Chondrocyte (in vitro differentiated cells): ENCODE measurements at regions not wholly inside any gene's neighbourhood (a gene's known extent, or its start where the extent isn't known, plus 50 kb on each side); places are given as distances from the start of the nearest gene placed in this dataset.

Experiments
- DNase-seq: peaks from one replicate; pipeline ENCODE4 v3.0.0; 2021; ENCODE audit warnings: mixed read lengths, low spot score
- H3K27ac Mint-ChIP-seq: one replicate; pipeline ENCODE4 v1.8.0; 2021; ENCODE audit warnings: mild to moderate bottlenecking, moderate library complexity, mixed read lengths; ENCODE audit not compliant: unreplicated experiment
- H3K27me3 Mint-ChIP-seq: 2 replicates; pipeline ENCODE4 v1.8.0; 2021; ENCODE audit warnings: low read depth, mixed read lengths
- H3K36me3 Mint-ChIP-seq: 2 replicates; pipeline ENCODE4 v1.8.0; 2021; ENCODE audit warnings: low read depth, mixed read lengths
- H3K4me1 Mint-ChIP-seq: 2 replicates; pipeline ENCODE4 v1.8.0; 2021; ENCODE audit warnings: low read depth, mild to moderate bottlenecking, mixed read lengths
- H3K4me3 Mint-ChIP-seq: one replicate; pipeline ENCODE4 v1.8.0; 2021; ENCODE audit warnings: mild to moderate bottlenecking, moderate library complexity, mixed read lengths; ENCODE audit not compliant: unreplicated experiment
- H3K9me3 Mint-ChIP-seq: 2 replicates; pipeline ENCODE4 v1.8.0; 2021; ENCODE audit warnings: low read depth, mixed read lengths
- CTCF ChIP-seq: fragments of 200-600 bp; sonication (generic); IDR thresholded peaks from 2 replicates; pipeline ENCODE4 v1.5.0; 2021; ENCODE audit warnings: antibody characterized with exemption, mild to moderate bottlenecking, moderate library complexity

DNA sequence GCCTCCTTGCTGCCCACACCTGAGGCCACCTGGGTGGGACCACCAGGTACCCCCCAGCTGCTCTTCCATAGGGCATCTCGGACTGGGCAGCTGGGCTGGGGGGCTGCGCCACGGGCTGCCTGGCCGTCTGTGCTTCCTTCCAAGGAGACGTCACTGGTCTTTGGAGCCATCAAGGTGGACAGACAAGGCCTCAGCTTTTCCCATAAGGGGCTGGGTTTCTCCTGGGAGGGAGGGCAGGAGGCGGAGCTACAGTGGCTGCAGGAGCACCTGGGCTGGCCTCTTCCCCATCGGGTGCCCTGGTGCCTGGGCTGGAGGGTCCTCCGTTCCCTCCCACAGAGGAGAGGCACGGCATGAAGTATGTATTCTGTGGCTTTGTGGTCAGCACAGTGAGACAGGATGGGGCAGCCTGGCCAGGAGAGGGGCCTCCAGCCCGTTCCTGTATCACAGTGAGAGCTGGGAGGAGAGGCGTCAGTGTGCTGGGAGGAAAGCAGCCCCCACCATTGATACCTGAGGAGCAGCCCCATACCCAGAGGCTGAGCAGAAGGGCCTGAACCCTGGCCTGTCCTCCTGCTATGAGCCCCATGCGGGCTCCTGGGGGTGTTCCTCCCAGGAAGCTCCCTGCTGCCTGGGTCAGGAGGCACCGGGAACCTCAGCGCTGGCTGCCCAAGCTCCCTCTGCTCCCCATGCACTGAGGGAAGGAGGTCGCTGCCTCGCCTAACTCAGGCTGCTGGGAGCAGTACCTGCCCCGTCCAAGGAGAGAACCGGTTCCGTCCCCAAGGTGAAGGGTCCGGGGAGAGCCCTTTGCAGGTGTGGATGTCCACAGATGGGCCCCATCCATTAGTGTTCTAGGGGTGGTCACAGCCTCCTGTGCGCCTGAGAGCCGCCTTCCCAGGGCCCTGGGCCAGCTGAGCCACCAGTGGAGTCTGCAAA, 1075.0 kb downstream of the BRD1 start:
- no peak overlapping the region for H3K27ac Mint-ChIP-seq
- H3K9me3 Mint-ChIP-seq: no peaks in the 10 kb centered on the region
- no peaks in the 10 kb centered on the region for H3K4me1 Mint-ChIP-seq
- peak; percentile 87 for DNase-seq
- TF ChIP-seq CTCF: no peak
- H3K36me3 Mint-ChIP-seq: no peaks in the 10 kb centered on the region
- no peaks in the 10 kb centered on the region for H3K27me3 Mint-ChIP-seq
- H3K4me3 Mint-ChIP-seq: no peak overlapping the region

DNA sequence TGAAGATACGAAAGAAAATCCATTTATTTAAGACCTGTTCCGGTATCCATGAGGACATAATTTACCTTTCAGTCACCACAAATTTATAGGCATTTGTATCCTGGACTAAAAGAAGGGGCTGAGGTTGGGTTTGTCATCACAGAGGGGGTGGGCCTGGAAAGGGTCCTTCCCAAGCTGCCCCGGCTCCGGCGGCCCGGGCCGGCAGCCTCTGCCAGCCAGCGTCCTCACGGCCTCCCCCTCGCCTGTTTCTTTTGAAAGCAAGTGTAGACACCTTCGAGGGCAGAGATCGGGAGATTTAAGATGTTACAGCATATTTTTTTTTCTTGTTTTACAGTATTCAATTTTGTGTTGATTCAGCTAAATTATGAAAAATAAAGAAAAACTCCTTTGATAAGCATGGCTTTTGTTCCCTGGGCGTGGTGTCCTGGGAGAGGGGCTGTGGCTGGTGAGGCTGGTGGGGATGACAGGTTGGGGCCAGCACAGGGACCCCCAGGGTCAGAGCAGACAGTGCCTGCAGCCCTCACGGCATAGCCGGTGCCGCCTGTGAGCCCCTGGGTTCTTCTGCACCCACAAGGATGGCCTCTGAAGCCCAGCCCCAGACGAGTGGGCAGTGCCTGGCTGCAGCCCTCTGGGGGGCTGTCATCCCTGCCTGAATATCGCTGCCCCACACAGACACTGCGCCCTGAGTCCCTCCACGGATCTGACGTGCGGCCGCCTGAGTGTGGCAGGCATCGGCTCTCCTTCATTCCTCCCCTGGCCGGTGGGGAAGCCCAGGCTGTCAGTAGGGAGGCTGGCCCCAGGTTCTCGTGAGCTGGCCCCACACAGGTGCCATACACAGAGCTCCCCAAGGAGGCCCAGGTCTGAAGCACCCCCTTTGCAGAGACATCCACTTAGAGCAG, 1075.9 kb downstream of the BRD1 start:
- Mint-ChIP-seq H3K4me3 (no peak overlapping the region), H3K9me3 (no peaks in the 10 kb centered on the region), H3K36me3 (no peaks in the 10 kb centered on the region), H3K4me1 (no peaks in the 10 kb centered on the region), H3K27ac (no peak overlapping the region), H3K27me3 (no peaks in the 10 kb centered on the region)
- no peak for TF ChIP-seq CTCF
- peak; percentile 83 for DNase-seq

DNA sequence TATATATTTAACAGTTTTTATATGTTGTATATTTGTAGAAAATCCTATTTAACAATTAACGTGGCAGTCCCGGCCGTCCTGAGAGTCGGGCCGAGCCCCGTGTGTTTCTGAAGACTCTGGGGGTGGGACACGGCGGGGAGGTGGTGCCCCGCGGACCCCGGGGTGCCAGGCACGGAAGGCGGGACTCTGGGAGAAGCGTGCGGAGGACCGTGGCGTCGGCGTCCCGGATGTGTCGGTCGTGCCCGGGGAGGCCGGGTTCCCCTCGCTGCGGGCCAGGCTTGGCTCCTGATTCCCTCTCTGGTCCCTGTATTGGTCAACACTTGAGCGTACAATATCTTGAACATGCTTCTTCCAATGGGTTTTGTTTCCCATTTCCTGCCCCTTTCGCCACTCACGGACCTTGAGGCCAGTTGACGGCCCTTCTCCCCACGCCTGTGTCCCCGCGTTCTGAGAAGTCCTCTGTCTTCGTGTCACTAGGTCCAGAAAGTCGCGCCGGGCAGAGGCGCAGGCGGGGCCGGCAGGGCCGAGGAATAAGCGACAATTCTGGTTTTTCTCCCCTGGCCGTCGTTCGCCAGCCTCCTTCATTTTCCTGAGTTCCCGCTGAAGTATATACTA, 1076.7 kb downstream of the BRD1 start:
- H3K4me1 Mint-ChIP-seq: no peaks in the 10 kb centered on the region
- peak; percentile 88 for DNase-seq
- H3K36me3 Mint-ChIP-seq: no peaks in the 10 kb centered on the region
- H3K27me3 Mint-ChIP-seq: no peaks in the 10 kb centered on the region
- no peak overlapping the region for H3K4me3 Mint-ChIP-seq
- TF ChIP-seq CTCF: no peak
- H3K27ac Mint-ChIP-seq: no peak overlapping the region
- no peaks in the 10 kb centered on the region for H3K9me3 Mint-ChIP-seq

GRCh38 chr22:48750282-48750681, 1077.4 kb downstream of the BRD1 start:
- Mint-ChIP-seq H3K27me3 (no peaks in the 10 kb centered on the region), H3K36me3 (no peaks in the 10 kb centered on the region), H3K9me3 (no peaks in the 10 kb centered on the region)

More at GRCh38 chr22:48750282-48750681, 1077.4 kb downstream of the BRD1 start:
- TF ChIP-seq CTCF: no peak
- no peaks in the 10 kb centered on the region for H3K4me1 Mint-ChIP-seq
- H3K4me3 Mint-ChIP-seq: no peak overlapping the region
- no peak overlapping the region for H3K27ac Mint-ChIP-seq
- peak; percentile 66 for DNase-seq
